NCI-H774 (cell line): ENCODE measurements at regions not wholly inside any gene's neighbourhood (a gene's known extent, or its start where the extent isn't known, plus 50 kb on each side); places are given as distances from the start of the nearest gene placed in this dataset.

ENCODE experiments used
- DNase-seq: peaks from one replicate; lab custom pipeline; 2025; lab: John Stamatoyannopoulos, UW

- no peak for DNase-seq
These were observed 319.8 kb upstream of the SLC7A11 start for GRCh38 chr4:138561906-138562305.

DNA sequence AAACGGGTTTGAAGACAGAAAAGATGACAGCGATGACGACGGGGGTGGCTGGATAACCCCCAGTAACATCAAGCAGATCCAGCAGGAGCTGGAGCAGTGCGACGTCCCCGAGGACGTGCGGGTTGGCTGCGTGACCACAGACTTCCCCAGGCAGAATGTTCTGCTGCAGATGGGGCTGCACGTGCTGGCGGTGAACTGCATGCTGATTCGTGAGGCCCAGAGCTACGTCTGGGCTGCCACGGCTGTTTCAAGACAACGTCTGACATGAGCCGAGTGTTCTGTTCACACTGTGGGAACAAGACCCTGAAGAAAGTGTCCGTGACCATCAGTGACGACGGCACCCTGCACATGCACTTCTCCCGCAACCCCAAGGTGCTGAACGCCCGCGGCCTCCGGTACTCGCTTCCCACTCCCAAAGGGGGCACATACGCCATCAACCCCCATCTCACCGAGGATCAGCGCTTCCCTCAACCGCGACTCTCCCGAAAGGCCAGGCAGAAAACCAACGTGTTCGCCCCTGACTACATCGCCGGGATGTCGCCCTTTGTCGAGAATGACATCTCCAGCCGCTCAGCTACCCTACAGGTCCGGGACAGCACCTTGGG lies 319.2 kb upstream of the SLC7A11 start:
- DNase-seq: no peak

DNA sequence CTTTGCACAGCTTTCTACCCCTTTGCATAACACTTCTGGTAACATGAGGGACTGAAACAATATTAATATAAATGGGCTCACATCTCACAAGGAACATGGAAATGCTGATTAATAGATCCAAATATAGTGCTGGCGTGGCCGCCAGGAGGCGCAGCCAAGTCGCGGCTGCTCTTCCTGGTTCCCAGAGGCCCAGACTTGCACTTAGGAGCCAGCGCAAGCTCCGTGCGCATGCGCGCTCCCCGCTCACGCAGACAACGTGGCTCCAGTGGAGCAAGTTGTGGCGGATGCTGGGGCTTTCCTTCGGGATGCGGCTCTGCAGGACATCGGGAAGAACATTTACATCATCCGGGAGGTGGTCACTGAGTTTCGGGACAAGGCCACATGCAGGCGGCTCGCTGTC lies 318.3 kb upstream of the SLC7A11 start:
- DNase-seq: no peak

- DNase-seq: no peak
These were observed 316.7 kb upstream of the SLC7A11 start for GRCh38 chr4:138558886-138559285.

- peak; percentile 27 for DNase-seq
These were observed 313.4 kb upstream of the SLC7A11 start for GRCh38 chr4:138555584-138555983.

DNA sequence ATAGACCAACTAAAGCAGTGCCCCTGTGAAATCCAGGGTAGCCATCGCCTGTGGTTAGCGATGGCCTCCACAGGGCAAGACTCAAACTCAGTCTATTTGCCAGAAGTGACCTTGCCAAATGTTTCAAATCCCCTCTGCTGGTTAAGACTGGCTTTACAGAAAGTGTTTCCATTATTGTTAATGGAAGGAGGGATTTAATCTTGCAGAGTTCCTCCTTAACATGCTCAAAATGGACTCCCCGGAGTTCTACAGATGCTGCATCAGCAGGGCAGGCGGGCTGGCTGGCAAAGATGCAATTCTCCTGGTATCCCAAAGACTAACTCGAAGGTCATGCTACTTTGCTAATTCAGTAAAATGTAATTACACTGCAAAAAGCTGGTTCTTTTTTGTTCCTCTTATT lies 313.0 kb upstream of the SLC7A11 start:
- no peak for DNase-seq

- no peak for DNase-seq
These were observed 311.1 kb upstream of the SLC7A11 start for GRCh38 chr4:138553001-138553845.

GRCh38 chr4:138542191-138542776 lies 300.1 kb upstream of the SLC7A11 start:
- DNase-seq: no peak

- DNase-seq: no peak
These were observed 298.1 kb upstream of the SLC7A11 start for GRCh38 chr4:138540056-138540800.

DNA sequence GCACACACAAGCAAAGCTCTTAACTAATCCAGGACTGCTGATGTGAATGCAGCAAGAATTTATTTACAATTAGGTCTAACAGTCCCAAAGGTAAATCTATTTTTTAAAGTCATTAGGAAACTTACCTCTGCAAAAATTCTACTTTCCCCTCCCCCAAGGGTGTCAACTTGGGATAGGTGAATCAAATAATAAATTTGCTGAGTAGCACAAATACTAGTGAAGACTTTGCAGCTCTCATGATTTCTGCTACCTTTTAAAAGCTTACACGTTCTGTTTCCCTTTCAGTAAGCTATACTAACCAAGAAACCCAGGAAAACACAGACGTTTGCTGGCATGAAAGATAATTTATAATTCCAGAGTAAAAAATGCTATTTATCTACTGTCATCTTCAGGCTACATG lies 296.6 kb upstream of the SLC7A11 start:
- DNase-seq: no peak

DNA sequence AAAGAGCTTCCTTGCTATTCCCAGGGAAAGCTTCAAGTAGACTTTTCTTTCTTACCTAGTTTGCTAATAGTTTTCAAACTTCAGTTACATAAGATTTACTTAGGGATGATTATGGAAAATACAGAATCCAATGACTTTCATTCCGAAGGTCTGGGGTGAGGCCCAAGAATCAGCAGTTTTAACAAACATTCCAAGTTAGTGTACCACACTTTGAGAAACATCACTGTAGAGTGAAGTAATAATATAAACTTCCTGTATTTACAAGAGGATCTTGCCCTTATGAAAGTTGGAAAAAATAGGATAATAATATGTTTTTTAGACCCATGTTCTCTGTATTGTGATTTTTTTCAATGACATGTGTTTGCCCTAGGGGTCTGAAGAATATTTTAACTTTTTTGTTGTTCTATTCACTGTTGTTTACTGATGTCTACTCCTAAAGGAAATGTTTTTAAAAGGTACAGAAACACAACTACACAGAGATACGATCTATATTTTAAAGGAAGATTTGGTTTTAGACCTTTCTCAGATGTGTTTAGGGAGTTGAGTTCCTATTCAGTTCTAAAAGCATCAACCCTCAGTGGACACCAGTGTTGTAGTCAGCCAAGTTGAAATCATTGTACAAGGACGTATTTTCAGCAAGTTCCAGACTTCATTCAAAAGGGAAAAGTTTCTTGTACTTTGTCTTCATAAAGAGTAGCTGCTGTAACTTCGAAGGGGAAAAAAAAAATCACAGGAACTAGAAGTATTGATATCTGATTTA lies 295.8 kb upstream of the SLC7A11 start:
- no peak for DNase-seq

GRCh38 chr4:138535316-138535715 lies 293.2 kb upstream of the SLC7A11 start:
- DNase-seq: no peak

- DNase-seq: no peak
These were observed 280.2 kb upstream of the SLC7A11 start for GRCh38 chr4:138522366-138522765.

DNA sequence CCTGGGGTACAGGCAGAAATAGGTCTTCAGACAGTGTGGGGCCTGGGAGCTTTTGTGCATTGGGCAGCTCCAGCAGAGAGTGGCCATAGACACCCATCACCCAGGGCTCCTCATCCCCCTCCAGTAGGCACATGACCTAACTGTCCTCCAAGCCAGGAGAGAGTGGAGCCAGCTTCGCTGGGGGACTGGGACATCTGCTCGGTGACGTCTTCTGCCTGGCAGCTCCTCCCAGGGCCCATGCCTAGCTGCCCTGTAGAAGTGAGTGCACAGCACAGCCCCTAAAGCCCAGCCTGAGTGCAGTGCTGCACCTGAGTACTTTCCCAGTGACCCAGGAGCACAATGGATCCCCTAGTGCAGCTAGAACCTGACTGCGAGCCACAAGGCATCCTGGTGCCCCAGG lies 279.7 kb upstream of the SLC7A11 start:
- DNase-seq: no peak

DNA sequence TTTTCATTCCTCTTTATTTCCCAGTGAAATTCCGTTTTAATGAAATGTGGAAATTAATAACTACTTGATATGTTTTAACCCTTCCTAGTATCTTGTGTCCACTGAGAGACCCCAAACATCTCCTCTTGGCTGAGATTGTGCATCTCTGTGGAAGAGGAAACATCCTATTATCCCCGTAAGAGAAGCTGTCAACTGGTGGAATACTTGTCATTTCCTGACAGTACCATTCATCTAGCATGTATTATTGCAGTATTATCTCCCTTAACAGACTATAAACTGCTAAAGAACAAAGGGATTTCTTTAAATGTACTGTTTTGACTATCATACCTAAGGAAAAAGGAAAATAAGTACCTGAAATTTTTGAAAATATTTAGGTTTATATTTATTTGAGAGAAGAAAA lies 277.3 kb upstream of the SLC7A11 start:
- DNase-seq: no peak

DNA sequence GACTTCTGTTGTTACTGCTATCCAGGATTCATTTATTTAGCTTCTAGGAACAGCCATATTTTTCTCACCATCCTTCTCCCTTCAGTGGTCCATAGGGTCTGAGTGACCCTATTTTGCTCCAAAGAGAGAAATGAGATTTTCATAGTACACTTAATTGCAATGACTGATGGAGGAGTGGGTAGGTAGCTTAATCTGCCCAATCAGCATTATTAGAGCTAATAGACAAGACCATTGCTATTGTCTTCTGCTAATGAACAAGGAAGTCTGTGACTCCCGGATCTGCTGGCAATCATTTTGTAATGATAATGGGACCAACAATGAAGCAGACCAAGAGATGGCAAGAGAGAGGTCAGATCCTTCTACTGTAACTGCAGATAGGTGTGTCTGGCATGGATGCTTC lies 271.4 kb upstream of the SLC7A11 start:
- no peak for DNase-seq

DNA sequence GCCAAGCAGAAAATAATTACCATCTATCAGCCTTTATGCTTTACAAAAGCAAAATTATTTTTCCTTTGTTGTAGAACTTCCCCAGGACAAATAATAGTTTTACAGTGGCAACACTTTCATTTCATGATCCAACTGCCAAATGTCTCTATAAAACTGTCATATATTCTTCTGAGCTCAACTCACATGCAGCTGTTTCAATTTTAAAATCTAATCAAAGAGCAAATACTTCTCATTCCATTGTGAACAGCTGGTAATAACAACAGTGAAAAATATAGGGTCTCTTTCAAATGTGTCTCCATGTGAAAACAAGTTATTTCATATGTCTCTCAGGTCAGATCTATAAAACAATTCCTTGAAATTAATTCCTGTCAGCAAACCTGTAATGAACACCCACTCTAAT lies 270.6 kb upstream of the SLC7A11 start:
- DNase-seq: no peak

DNA sequence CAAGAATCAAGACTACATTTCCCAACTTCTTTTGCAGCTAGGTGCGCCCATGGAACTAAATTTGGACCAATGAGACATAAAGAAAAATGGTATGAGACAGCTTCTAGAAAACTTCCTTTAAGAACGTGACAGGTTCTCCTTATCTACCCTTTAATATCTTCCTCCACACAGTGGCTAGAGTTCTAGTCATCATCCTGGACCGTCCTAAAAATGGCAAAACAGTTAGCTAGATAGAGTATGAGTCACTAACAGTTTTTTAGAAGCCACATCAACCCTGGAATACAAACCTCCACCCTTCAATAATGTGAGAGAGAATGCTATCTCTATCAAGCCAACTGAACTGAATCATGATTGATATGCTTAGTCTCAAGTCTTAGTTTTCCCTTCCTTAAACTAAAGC lies 267.9 kb upstream of the SLC7A11 start:
- DNase-seq: no peak

GRCh38 chr4:138509346-138509745 lies 267.2 kb upstream of the SLC7A11 start:
- no peak for DNase-seq

DNA sequence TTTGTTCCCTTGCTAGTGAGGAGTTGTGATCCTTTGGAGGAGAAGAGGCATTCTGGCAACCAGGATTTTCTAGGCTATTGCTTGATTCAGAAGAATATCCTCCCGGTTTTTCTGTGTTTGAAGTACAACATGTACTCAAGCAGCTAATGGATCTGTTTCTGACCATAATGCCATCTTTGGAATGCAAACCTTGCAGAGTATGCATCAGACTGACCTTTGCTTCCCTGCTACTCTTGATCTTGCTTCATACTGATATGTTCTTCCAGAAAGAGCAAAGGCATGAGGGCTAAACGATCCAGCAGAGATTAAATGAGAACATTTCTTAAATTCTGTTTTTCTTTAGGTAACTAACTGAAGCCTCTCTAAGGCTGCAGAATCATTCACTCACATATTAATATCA lies 265.4 kb upstream of the SLC7A11 start:
- DNase-seq: no peak

- no peak for DNase-seq
These were observed 259.5 kb upstream of the SLC7A11 start for GRCh38 chr4:138501614-138502013.

- no peak for DNase-seq
These were observed 258.7 kb upstream of the SLC7A11 start for GRCh38 chr4:138500869-138501268.
